ENCODE measurements at regions not wholly inside any gene's neighbourhood (a gene's known extent, or its start where the extent isn't known, plus 50 kb on each side); places are given as distances from the start of the nearest gene placed in this dataset.

DNA sequence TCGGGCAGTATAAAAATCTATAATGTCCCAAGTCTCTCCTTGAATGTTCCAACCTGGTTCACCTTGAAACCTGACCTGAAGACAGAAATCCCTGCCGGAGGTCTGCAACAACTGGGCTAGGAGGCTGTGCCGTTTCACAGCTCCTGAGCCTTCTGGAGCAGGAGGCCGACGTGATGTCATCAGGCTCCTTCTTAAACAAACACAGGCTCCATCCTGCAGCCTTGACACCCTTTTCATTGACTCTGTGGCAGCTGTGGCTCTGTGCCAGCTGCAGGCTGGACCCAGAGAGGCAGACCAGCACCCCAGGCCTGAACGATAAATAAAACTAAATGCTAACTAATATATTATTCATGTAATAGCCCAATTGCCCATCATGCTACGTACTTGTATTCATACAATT lies 483.9 kb downstream of the CD83 start:
- intact Hi-C loops (cut with DNase I; ENCODE audit: low total_unique reads): no loop called here
- Histone ChIP-seq H3K36me3 (no peaks in the 10 kb centered on the region), H3K27me3 (no peaks in the 10 kb centered on the region), H3K27ac (no peak overlapping the region), H3K4me1 (no peaks in the 10 kb centered on the region), H3K4me3 (no peak overlapping the region), H3K9me3 (no peaks in the 10 kb centered on the region)
- DNase-seq (no peak), ATAC-seq (no peak)
- no peak for TF ChIP-seq POLR2A (IDR thresholded peaks at IDR 0.05)
- TF ChIP-seq CTCF (IDR thresholded peaks at IDR 0.05 in 4 of 5, conservative IDR thresholded peaks at IDR 0.05 in 1 of 5): no peak
- in situ Hi-C loops (cut with MboI; ENCODE audit: low sequenced_read_pairs in 4 of 4): no loop called here

DNA sequence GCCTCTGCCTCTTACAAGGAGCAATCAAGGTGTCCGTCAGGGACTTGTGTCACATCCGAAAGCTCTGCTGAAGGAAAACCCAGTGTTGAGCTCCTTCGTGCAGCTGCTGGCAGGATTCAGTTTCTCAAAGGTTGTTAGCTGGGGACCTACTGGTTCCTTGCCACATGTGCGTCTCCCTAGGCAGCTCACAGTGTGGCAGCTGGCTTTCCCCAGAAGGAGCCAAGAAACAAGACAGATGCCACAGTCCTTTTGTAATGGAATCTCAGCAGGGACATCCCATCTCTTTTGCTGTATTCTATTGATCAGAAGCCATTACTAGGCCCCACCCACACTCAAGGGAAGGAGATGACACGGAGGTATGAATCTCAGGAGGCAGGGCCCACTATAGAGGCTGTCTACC lies 488.8 kb downstream of the CD83 start:
- intact Hi-C loops (cut with DNase I; ENCODE audit: low total_unique reads): no loop called here
- Histone ChIP-seq H3K4me3 (no peak overlapping the region), H3K27me3 (no peaks in the 10 kb centered on the region), H3K4me1 (no peaks in the 10 kb centered on the region), H3K9me3 (no peaks in the 10 kb centered on the region), H3K36me3 (no peaks in the 10 kb centered on the region), H3K27ac (no peak overlapping the region)
- ATAC-seq: no peak
- TF ChIP-seq POLR2A (IDR thresholded peaks at IDR 0.05) (no peak), CTCF (IDR thresholded peaks at IDR 0.05 in 4 of 5, conservative IDR thresholded peaks at IDR 0.05 in 1 of 5) (no peak)
- DNase-seq: no peak
- in situ Hi-C loops (cut with MboI; ENCODE audit: low sequenced_read_pairs in 4 of 4): no loop called here

DNA sequence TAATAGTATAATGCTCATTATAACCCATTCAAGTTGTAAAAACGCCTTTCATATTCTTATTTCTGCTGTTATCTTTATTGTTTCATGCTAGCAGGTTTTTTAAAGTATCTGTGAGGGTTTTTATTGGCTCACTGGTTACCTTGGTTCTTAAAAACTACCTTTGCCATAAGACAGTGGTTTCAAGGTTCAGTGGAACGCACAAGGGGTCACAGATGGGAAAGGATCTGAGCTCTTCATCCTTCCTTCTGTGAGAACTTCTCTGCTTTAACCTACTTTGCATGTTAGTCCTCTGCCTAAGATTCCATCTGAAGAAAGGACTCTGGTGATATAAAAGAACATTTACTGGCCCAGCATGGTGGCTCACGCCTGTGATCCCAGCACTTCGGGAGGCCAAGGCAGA lies 492.6 kb downstream of the CD83 start:
- ATAC-seq (no peak), DNase-seq (no peak)
- TF ChIP-seq CTCF (IDR thresholded peaks at IDR 0.05 in 4 of 5, conservative IDR thresholded peaks at IDR 0.05 in 1 of 5) (no peak), POLR2A (IDR thresholded peaks at IDR 0.05) (no peak)
- intact Hi-C loops (cut with DNase I; ENCODE audit: low total_unique reads): no loop called here
- Histone ChIP-seq H3K4me3 (no peak overlapping the region), H3K9me3 (no peaks in the 10 kb centered on the region), H3K4me1 (no peaks in the 10 kb centered on the region), H3K27ac (no peak overlapping the region), H3K36me3 (no peaks in the 10 kb centered on the region), H3K27me3 (no peaks in the 10 kb centered on the region)
- in situ Hi-C loops (cut with MboI; ENCODE audit: low sequenced_read_pairs in 4 of 4): no loop called here

DNA sequence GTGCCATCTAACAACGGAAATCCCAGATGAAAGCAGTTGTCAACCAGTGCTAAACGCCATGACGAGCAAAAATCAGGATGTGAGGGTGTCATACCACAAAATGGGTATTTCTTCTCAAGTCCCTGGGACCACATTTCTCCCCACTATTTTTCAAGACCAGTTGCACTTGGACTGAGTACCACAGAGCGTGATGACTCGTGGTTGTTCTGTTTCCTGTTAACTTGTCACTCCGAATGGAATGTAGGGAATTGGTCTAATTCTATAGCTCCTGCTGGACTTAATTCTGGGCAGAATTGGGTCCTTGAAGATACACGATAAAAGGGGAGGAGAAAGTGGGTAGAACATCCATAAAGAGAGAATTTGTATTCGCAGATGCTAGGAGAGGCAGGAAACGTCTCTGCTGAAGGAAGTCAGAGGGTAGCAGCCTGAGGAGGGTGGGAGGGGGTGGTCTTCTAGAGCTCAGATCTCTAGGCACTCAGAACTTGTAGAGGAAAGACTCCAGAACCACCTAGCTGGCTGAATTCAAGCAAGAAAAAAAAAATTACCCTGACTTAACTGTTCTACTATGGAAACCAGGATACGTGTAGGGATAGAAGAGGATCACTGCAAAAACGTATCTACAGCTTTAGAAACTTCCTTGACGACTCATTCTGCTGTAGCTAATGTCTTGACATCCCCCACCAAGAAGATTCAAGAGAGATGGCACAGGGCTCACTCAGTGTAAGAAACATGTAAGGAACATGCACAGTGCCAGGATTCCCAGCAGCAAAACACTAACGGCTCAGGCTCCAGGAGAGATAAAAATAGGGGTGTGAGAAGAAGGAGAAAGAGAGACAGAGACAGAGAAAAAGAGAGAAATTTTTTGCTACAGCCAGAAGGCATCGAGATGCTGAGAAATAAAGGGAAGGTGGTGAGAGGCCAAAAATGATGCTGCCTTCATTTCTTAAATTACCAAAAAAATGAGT lies 494.7 kb downstream of the CD83 start:
- no peaks in the 10 kb centered on the region for H3K36me3 ChIP-seq
- TF ChIP-seq POLR2A (IDR thresholded peaks at IDR 0.05) (no peak), CTCF (IDR thresholded peaks at IDR 0.05 in 4 of 5, conservative IDR thresholded peaks at IDR 0.05 in 1 of 5) (no peak)
- no peak overlapping the region for H3K27ac ChIP-seq
- H3K4me1 ChIP-seq: no peaks in the 10 kb centered on the region
- no peaks in the 10 kb centered on the region for H3K27me3 ChIP-seq
- ATAC-seq (no peak), DNase-seq (no peak)
- in situ Hi-C loops (cut with MboI; ENCODE audit: low sequenced_read_pairs in 4 of 4) (no loop called here), intact Hi-C loops (cut with DNase I; ENCODE audit: low total_unique reads) (no loop called here)
- peaks cover 0 to 7% (median 0%) of the 10 kb centered on the region in 3 donors for H3K9me3 ChIP-seq
- no peak overlapping the region for H3K4me3 ChIP-seq
